Kidney capillary endothelial cell (primary cell): ENCODE measurements at regions not wholly inside any gene's neighbourhood (a gene's known extent, or its start where the extent isn't known, plus 50 kb on each side); places are given as distances from the start of the nearest gene placed in this dataset.
"Not testable (repeated sequence)": the region's sequence is repeated elsewhere in the genome, so short reads cannot be mapped to it uniquely, and the experiment has no call there.

Experiments used
- DNase-seq: peaks from one replicate; pipeline ENCODE4 v3.0.0-alpha.2; 2018; ENCODE audit warnings: low spot score

DNA sequence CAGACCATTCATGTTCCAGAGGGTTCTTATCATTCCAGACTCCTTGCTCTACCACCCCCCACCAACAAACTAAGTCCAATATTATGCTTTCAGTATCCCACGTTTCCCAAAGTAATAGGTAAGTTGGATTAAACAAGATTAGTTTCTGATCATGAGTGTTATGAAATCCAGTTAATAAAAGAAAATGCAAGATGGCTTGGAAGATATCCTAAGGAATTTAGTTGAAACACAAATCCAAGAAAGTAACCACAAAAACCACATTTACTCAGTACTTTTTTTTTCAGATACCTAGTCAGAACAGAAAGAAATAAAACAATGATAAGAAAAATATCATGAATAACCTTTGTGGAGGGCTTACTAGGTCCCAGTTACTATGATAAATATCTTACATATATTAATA lies 119.4 kb upstream of the MIR17HG start:
- no peak for DNase-seq

DNA sequence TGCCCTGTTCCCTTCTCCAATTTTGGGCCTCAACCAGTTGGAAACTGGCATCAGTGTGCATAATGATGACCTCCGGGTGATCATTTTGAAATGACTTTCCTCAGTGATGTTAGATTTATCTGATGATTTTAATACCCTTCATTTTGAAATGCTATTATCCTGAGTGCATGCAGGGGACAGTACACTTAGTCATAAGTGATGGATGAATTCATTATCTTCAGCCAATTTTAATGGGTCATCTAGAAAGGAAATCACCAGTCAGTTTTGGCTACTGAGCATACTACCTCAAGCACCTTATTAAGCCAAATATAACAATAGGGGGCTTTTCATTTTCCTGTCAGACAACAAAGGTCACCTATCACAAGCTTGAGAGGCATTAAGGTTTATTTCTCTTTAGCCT lies 118.5 kb upstream of the MIR17HG start:
- no peak for DNase-seq

DNA sequence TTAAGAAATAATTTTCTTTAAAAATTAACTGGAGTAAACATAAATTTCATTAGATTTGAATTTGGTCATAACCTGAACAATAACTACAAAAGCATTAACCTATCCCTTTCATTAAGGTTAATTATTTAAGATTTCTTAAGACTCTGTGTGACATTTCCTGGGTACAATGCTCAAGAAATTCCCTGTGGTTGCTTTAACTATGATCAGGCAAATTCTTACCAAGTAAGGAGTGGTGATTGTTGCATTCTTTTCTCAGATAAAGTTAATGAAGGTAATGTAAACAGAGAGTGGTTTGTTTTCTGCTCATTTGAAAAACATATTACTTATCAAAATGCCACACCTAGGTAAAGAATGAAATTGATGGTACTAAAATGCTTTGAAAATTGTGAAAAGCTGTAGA lies 114.8 kb upstream of the MIR17HG start:
- no peak for DNase-seq

DNA sequence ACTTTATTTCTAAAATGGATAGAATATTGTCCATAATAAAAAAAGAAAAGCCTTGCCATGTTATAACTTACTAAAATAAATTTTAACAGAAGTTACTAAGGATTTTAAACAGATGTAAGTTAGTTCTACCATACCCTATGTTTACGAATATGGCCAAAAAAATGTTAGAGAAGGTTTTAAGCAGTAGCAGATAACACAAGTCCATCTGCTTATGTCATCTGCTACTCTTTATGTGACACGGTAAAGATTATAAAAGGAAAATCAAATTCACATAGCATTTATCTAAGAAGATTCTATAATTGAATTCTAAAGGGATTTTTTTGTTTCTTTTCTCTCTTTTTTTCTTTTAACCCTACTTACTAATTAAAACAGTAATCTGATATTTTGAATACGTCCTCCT lies 114.2 kb upstream of the MIR17HG start:
- no peak for DNase-seq

DNA sequence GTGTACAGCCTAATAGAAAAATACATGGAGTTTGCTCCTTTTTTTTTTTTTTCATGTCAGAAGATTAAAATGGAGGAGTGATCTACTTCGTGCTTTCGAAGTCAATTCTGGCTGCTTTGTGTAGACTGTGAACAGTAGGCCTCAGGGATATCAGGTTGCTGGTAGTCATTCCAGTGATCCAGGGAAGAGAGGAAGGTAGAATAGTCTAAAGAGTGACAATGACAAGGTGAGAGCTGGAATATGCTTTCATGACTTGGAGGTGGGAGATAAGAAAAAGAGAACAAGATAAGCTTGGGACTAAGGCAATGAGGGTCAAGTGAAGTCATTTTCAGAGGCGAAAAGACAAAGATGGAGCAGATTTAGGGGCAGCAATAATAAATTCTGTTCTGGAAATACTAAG lies 111.3 kb upstream of the MIR17HG start:
- DNase-seq: no peak

DNA sequence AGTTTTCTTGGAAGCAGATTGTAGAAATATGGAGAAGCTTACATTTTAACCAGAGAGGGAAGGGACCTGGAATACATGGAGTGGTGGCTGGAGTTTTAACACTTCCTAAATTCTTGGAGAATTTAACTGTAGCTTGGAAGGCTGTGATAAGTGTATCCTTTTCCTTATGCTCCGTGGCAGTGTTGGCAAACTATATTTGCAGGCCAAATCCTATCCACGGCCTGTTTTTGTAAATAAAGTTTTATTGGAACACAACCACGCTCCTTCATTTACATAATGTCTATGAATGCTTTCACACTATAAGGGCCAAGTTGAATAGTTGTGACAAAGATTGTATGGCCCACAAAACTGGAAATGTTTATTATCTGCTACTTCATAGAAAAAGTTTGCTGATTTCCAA lies 110.6 kb upstream of the MIR17HG start:
- DNase-seq: no peak

DNA sequence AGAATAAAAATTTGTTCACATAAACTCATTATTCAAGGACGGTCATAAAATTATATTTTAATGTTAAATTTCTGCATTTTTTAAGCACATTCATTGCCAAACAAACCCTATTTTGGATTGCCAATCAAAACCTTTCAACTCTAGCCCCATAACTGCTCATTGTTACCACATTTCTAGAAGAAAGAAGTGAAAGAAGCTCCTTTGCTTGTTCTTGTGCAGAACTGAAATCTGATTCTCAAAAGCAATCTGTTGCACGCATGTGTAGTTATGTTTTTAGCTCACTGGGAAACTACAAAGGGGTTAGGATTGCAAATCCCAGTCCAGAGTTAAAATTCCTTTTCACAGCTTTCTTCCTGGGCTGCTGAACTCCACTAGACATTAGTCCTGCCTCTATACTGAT lies 109.5 kb upstream of the MIR17HG start:
- DNase-seq: no peak

DNA sequence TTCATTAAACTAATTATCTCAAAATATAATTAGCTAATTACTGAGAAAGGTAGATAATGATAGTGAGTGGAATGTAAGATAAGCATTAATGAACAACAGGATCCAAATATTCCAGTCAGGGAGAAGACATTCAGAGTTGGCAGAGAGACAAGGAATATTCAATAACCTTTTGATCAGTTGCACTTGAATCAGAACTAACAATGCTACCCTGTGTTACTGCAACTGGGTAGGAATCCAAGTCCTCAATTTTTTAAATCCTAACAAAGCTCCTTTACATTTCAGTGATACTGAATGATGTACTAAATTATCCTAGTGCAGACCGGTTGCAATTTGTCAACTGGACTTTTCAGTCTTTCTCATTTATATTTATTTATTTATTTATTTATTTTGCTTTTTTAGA lies 107.1 kb upstream of the MIR17HG start:
- no peak for DNase-seq

DNA sequence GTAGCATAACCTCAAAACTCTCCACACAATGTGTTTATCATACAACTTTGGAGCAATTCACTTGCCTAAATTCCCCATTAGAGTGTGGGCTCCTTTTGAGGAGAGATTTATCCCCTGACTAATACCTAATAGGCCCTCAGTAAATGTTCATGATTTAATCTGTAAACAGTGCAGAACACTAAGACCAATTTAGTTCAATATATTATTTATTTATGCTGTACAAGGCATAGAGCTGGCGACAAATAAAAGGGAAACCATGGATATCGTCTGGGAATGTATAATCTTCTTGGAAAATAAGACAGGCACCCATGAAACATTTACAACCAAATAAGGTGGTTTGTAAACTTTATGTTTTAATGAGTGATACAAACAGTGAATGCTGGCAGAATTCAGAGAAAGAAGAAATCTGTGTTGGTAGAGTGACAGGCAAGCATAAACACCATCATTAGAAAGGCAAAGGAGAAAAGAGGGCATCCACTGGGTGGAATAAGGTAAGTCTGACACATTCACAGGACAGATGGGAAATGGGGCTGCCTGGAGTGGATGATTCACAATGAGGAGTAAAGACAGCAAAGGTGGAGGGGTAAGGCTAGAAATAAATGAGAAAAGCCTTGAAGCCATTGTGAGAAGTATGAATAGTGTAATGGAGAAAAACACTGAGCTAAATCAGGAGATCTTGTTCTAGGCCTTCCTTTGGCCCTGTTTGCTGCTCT lies 106.1 kb upstream of the MIR17HG start:
- no peak for DNase-seq

DNA sequence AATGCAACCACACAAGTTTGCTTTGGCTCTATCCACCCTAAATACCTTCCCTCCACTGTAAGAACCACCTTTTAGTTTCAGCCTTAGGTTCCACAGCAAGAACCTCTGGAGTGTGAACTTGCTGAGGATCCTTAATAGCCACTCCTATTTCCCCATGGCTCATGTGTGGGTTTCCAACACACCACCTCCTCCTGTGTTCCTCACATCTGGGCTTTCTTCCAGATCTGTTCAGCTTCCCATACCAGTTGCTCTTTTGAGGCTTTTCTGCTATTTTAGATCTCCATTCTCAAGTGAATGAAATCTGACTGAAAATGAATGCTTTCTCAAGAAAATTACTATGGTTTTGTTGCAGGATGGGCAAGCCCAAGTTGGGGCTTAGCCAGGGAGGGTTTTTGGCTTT lies 104.8 kb upstream of the MIR17HG start:
- DNase-seq: no peak

DNA sequence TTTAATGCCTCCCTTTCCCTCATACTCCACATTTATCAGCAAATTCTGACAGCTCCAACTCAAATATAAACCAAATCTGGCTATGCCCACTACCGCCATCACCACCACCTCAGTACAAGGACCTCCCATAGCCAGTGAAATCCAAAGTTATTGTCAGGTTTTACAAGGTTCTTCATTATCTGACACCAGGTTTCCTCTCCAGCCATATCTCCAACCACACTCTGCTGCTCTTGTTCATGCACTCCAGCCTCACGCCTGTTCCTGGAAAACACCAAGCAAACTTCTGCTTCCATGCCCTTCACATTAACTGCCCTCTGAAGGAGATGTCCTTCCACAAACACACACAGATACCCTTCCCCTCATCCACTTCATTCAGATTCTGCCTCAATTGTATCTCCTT lies 102.2 kb upstream of the MIR17HG start:
- DNase-seq: no peak

DNA sequence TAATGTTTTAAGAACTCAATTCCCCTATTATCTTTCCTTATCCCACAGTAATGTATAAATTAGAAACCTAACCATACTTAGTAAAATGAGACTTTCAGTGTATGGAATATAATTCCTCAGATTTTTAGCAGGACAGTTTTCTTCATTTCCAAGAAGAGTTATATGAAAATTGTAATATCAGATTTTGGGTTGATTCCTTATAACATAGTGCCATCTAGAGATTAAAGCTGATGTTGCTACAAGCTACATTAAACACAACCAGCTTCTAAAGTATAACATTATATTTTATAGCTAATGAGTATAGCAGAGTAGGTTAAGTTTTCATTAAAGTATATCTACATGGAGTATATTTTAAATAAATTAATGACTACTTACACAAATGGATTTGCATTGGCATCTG lies 99.7 kb upstream of the MIR17HG start:
- DNase-seq: peak; percentile 26

DNA sequence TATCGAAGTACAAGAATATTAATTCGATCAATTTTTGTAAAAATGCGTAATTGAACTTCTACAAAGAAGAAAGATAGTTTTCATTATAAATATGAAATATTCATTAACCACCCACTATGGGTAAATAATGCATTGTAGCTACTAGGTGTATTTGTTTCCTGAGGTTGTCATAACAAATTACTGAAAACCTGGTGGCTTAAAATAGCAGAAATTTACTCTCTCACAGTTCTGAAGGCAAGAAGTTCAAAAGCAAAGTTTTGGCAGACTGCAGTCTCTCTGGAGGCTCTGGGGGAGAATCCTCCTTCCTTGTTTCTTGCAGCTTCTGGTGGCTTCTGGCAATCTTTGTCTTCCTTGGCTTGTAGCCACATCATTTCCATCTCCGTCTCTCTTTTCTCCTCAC lies 99.2 kb upstream of the MIR17HG start:
- DNase-seq: no peak

DNA sequence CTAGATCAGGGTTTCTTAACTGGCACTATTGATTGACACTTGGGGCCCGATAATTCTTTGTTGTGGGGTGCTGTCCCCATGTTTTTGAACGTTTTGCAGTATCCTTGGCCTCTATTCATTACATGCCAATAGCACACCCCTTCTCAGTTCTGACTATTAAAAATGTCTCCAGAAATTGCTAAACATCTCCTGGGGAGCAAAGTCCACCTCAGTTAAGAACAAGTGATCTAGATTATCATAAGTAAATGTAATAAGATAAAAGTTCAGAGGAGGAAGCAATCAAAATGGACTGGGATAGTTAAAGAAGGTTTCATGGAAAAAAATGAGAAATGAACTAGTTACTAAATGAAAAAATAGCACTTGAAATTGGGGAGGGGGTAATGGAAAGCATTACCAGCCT lies 98.1 kb upstream of the MIR17HG start:
- DNase-seq: no peak

DNA sequence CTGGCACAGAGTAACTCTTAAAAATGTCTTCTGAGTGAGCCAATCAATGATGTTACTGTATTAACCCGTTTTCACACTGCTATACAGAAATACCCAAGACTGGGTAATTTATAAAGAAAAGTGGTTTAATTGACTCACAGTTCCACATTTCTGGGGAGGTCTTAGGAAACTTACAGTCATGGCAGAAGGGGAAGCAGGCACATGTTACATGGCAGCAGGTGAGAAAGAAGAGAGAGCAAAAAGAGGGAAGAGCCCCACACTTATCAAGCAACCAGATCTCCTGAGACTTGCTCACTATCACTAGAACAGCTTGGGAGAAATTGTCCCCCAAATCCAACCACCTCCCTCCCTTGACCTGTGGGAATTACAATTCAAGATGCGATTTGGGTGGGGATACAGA lies 97.6 kb upstream of the MIR17HG start:
- DNase-seq: no peak

DNA sequence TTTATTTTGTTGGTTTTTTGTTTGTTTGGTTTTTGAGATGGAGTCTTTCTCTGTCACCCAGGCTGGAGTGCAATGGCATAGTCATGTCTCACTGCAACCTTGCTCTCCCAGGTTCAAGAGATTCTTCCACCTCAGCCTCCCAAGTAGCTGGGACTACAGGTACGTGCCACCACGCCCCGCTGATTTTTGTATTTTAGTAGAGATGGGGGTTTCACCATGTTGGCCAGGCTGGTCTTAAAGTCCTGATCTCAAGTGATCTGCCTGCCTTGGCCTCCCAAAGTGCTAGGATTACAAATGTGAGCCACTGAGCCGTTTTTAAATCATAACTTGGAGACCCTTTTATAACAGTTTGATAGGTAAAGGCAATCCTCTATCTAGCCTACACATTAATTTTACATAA lies 95.9 kb upstream of the MIR17HG start:
- not testable (repeated sequence) for DNase-seq

DNA sequence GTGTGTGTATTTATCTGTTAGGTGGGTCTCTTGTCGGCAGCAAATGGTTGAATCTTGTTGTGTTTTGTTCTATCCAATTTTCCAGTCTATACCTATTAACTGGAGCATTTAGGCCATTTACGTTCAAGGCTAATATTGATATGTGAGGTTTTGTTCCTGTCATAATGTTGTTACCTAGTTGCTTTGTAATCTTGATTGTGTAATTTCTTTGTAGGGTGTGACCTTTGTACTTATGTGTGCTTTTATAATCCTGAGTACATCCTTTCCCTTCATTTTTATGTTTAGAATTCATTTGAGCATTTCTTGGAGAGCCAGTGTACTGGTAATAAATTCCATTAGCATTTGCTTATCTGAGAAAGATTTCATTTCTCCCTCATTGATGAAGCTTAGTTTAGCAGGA lies 83.0 kb upstream of the MIR17HG start:
- no peak for DNase-seq

DNA sequence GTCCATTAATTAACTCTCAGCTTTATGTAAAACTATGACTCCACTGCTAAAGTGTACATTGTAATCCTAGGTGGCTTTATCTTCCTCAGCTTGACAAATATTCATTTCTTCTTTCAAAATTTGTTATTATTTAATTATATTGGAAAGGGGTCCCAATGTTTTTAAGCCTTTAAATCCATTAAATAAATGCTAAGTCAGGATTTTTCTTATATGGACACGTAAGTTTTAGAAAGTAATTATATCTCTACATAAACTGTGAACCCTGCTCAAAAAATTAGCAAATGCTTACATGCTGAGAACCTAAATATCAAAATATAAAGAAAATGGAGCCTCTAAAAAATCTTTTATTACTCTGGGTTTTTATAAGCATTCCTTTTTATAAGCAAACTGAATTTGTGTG lies 78.2 kb upstream of the MIR17HG start:
- no peak for DNase-seq

DNA sequence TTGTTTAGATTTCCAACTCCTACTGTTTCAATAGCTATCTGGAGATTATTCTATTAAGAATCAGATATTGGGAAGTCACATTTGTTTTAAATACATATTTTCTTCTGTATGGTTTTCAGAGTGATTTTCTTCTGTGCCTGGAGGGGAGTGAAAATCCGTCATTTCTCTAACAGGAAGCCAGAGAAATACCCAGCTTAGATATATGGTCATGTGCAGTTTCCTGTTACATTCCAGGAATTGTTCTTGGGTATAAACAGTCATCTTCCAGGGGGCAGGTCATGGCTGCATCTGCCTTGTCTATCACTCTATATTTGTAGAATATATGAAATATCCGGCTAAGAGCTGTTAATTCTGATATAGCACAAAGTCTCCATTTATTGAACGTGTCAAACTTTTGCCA lies 77.5 kb upstream of the MIR17HG start:
- peak; percentile 91 for DNase-seq

DNA sequence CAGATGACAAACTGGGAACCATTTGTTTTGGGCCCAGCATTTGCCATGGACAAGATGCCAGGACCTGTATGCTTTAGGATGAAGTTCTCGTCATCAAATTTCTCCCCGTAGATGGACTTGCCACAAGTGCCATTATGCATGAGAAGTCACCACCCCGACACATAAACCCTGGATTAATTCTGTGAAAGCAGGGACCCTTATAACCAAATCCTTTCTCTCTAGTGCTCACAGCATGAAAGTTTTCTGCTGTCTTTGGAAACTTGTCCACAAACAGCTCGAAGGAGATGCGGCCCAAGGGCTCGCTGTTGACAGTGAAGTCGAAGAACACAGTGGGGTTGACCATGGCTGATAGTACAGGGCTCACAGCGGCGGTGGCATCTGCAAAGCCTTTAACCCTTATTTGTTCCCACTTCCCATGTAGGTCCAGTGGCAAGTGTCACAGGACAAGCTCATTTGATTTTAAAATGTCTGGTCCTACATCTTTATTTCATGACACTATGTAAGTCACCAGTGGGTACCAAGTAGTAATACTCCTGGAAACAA lies 75.2 kb upstream of the MIR17HG start:
- no peak for DNase-seq

DNA sequence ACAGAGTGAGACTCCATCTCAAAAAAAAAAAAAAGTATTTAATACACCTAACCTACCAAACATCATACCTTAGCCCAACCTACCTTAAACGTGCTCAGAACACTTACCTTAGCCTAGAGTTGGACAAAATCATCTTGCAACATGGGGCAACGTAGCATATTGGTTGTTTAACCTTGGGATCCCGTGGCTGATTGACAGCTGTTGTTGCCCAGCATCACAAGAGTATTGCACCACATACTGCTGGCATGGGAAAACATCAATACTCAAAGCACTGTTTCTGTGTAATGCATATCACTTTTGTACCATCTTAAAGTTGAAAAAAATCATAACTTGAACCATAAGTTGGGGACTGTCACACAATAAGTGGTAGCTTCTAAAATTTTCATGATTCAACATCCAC lies 73.8 kb upstream of the MIR17HG start:
- DNase-seq: no peak

DNA sequence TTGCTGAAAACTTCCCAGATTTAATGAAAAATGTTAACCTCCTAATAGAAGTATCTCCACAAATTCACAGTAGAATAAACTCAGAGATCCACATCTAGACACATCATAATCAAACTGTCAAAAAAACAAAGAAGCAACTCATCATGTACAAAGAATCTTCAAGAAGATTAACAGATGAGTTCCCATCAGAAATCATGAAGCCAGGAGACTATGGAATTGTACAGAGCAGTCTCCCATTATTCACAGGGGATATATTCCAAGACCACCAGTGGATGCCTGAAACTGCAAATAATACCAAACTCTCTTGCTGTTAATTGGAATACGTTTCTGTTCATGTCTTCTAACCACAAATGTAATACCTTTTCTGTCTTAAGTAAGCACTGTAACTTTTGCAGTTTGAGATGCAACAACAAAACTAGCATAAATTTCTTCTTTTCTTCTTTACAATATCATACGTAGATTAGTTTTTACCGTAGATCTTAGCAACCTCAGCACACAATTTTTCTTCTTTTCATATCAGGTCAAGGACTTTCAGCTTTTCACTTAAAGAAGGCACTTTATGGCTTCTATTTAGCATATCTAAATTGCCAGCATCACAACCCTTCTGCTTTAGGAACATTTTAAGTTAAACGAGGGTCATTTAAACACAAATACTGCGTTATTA lies 70.3 kb upstream of the MIR17HG start:
- DNase-seq: no peak

DNA sequence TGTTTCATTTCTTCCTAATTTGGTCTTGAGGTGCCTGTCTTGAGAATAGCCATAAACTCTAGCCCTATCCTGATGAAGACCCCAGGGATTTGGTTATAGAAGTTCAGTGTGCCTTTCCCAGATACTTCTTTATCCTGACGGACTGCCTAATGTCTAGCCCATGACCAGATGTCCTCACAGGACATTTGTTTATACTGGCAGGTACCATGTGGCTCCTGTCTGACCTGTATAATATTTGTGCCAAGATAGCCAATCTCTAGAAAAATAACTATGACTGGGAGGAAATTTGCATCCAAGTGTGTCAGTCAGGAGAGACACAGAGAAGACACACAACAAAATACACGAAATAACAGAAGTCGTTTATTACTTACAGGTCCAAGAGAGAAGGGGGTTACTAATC lies 69.2 kb upstream of the MIR17HG start:
- no peak for DNase-seq

DNA sequence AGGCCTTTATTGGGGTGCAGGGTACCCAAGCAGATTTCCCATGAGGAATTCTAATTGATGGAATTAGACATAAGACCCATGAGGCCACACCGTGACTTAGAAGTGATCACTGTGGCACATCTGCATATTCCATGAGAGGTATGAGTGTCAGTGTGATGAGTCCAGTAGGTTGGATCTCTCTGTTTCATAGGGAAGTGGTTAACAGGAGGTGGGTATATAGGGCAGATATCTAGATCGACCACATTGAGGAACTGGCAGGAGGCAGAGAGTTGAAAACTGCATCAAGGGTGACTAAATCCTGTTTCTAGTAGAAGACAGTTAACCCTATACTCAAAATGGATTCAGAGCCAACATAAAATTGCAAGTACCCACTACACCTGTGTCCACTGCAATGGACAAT lies 68.6 kb upstream of the MIR17HG start:
- DNase-seq: no peak
